HuH-7 (cell line): ENCODE measurements at regions not wholly inside any gene's neighbourhood (a gene's known extent, or its start where the extent isn't known, plus 50 kb on each side); places are given as distances from the start of the nearest gene placed in this dataset.
"Not testable (repeated sequence)": the region's sequence is repeated elsewhere in the genome, so short reads cannot be mapped to it uniquely, and the experiment has no call there.

Source experiments
- DNase-seq: peaks from one replicate; pipeline ENCODE4 v3.0.0; 2011; ENCODE audit warnings: low spot score

DNA sequence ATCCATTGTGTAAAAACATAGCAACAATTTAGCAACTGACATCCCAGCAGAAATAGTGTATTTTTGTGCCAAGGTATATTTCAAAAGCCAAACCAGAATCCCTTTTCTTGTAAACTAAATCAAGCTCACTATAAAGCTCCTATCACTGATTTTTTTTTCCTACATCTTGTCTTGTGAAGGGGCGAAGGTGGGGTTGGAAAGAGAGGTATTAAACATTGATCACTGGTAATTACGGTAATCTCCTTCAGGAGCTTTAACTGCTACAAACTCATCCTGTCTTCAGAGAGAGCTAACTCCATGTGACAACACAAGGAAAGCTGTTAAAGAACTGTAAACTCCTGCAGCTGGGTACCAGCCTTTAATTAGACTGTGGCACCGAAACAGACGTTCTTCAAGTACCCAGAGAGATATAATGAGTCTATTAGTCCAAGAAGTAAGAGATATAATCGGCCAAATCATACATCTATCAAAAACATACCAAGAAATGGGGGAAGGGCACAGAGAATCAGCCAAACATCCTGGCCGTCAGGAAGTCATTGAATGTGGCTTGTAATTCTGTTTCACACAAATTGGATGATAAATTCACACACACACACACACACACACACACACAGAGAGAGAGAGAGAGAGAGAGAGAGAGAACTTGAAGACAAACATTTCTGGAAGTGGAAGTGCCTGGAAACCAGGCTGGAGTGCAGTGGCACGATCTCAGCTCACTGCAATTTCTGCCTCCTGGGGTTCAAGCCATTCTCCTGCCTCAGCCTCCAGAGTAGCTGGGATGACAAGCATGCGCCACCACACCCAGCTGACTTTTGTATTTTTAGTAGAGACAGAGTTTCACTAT is 111.9 kb upstream of the PPARGC1A start:
- DNase-seq, result no peak

- DNase-seq, result no peak
Observed at GRCh38 chr4:24000470-24000831, 110.6 kb upstream of the PPARGC1A start.

DNA sequence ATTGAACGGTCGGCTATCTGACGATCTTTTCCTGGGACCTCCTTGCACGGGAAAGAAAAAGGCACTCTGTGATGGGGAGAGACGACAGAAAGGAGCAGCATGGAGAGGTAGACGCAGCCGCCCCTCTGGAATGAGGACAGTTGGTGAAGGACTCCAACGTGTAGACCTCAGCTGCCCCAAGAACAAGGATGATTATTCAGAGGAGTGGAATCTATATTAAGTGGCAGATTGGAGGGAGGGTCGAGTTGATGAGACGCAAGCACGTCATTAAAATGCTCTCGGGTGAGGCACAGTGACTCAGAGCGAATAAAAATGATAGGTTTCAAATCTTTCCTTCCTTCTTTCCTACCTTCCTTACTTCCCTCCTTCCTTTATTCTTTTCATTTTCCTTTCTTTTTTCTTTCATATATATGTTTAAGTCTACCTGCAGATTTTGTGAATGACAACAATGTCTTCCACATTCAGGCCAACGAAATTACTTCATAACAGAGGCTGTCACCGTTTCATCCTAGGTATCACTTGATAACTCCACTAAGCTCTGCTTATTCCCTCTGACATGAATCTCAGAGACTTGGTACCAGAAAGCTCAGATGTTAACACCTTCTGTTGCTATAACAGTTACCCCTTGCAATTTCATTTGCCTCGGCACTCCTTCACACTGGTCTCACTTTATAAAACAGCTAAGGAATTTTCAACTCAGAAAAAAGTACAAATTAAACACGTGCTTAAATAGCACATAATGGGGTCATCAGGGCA is 110.0 kb upstream of the PPARGC1A start:
- no peak for DNase-seq

- no peak for DNase-seq
Observed at GRCh38 chr4:23993373-23993772, 103.5 kb upstream of the PPARGC1A start.

GRCh38 chr4:23991444-23991843 is 101.6 kb upstream of the PPARGC1A start:
- no peak for DNase-seq

- no peak for DNase-seq
Observed at GRCh38 chr4:23986270-23986669, 96.4 kb upstream of the PPARGC1A start.

DNA sequence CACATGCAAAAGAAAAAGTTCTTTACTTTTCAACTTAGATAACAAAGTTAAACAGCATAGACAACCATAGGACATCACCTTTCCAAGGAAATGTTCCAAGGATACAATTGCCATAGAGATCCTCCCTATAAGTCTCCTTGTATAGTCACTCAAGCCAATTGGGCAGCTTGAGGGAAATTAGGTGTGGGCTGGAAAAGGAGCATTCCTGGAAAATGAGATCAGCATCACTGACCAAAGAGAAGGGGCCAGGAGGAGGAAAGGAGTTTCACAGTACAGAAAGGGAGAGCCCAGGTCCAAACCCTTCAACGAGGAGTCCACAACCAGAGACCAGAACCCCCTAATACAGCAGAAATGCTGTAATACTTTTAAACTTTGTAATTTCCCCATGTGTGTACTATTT is 91.5 kb upstream of the PPARGC1A start:
- no peak for DNase-seq

DNA sequence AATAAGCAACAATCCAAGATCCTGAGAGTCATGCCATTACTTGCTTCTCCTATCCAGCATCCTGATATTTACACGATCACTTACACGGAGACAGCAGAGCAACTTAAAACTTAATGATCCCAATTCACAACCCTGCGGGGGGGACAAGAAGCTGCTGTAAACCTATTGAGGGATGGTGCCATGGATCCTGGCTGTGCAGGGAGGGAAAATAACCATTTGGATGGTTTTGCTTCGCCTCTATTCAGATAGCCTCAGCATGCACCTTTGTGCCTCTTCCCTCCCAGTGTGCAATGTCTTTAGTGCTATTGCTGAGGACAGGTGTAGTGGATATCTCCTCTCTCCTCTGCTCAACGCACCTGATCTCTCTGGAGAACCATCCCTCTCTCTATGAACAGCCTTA is 89.7 kb upstream of the PPARGC1A start:
- no peak for DNase-seq

DNA sequence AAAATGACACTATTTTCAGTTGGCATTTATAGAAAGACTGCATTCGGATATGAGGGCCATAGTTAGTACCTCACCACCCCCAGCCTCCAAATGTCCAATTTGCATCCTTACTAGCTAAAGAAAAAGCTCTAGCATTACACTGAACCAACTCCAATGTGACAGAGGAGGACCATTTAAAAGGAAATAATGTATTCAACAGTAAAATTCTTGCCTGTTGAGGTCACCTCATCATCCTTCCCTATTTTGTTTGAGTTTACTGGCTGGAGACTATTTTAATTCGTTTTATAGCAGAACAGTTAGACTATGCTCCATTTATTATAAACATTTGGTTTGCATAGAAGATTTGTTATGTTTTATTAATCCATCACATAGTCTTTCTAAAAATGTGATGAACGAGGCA is 88.2 kb upstream of the PPARGC1A start:
- no peak for DNase-seq

- no peak for DNase-seq
Observed at GRCh38 chr4:23976423-23976822, 86.6 kb upstream of the PPARGC1A start.

GRCh38 chr4:23973308-23973855 is 83.5 kb upstream of the PPARGC1A start:
- no peak for DNase-seq

GRCh38 chr4:23972805-23973204 is 83.0 kb upstream of the PPARGC1A start:
- no peak for DNase-seq

GRCh38 chr4:23972187-23972586 is 82.3 kb upstream of the PPARGC1A start:
- no peak for DNase-seq

DNA sequence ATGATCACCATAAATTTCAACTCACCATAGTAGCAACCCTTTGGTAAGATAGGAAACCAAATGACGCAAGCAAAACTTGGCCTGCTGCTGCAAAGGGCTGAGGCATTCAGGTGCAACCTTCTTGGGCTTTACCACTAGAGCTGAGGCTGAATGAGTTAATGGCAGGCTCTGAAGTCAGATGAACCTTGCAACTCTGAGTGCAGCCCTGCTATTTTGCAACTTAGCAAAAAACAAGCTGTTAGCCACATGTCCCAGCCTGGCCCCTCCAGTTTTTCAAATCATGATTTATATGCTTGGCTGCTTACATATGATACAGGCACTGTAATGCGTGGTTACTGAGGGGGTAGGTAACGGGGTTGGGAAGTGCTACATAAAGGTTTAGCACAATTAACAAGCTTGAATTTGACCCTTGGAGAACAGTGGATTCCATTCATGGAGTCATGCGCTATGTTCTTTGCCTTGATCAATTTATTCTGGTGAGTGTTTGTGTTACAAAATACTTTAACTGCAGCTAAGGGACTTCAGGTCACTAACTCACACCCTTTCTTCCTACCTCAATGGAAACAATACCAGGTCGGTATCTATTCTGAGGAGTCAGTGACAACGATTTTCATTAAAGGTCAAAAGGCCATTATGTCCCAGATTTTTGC is 80.5 kb upstream of the PPARGC1A start:
- no peak for DNase-seq

DNA sequence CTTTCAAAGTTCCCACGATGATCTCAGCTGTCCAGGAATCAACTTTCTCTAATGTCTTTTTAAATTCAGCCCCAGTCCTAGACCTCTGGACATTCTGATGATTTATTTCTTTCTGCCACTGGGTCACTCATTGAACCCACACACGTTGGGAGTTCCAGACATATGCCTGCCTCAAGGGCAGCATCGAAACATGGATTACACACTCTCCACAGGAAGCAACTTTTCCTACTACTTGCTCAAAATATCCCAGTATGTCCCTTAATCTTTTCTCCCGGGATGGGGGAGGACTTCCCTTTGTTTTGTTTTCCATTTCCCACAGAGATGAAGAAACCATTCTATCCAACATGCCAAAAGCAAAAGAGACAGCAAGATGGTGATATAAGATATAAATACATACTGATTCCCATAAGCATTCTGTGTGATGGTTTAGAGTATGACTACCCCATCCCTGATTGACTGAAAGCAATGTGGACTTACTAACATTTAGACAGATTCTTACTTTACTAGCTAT is 79.8 kb upstream of the PPARGC1A start:
- DNase-seq, result no peak

DNA sequence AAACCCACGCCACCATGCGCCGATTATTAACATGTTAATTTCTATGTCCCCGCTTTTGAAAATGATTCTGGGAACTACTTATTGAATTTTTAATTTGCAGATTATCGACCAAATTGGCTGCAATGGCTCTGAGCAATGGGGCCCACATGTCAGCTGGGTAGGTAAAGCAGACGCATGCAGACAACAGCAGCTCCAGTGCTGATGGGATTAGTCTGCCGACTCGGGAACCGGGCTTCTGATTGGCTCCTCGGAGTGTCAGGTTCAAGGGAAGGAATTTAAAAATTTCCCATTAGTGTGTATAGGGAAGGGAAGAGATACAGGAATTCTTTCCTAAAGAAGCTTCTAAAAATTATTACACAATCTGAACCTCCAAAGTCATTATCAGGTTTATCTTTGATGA is 77.4 kb upstream of the PPARGC1A start:
- DNase-seq, result no peak

- DNase-seq, result peak; percentile 46
Observed at GRCh38 chr4:23966725-23967124, 76.9 kb upstream of the PPARGC1A start.

- DNase-seq, result no peak
Observed at GRCh38 chr4:23962462-23962861, 72.6 kb upstream of the PPARGC1A start.

DNA sequence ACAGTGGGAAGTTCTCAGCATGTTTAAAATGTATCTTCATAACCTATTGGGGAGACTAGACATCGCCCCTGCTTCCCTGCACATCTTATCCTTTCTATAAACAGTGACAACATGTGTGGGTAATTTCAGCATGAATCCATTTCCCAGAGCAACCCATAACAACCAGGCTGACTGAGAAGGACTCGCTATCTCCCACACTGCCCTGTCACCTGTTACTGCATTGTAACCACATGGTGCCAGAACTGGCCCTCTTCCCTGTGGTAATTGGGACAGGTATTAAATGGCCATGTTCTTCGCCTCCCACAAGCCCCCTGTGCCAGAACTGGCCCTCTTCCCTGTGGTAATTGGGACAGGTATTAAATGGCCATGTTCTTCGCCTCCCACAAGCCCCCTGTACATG is 71.5 kb upstream of the PPARGC1A start:
- DNase-seq, result not testable (repeated sequence)

GRCh38 chr4:23959396-23960148 is 69.7 kb upstream of the PPARGC1A start:
- no peak for DNase-seq

DNA sequence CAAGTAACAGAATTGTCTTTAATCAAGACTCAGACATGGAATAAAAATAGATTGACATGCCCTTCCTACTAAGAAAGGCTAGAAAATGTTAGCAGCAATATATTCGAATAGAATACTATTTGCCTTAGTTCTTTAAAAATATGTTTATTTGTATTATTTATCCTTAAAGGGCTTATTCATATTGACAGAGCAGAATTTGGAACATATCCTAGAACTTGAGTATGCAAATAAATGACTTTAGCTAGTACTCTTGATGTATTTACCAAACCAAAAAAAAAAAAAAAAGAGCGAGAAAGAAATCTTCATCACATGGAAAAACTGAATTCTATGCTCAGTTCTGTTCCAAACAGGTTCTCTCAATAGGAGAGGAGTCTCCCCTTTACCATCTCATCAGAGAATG is 68.9 kb upstream of the PPARGC1A start:
- no peak for DNase-seq

DNA sequence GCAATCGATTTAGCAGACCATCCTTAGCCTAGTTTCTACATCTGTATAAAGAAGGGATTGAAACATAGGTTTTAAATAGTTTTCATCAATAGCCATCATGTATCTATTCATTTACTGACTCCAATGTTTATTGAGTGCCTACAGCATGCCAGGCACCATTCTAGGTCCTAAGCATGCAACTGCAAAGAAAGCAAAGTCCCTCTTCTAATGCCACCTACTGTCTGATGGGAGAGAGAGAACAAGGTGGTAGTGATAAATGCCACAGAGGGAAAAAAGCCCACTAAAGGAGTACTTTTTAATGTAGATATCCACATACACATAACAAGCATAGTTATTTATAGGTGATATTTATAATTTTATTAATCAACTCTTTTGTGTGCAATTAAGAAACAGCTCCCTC is 67.6 kb upstream of the PPARGC1A start:
- DNase-seq, result no peak
